K562 (cell line): ENCODE measurements at regions not wholly inside any gene's neighbourhood (a gene's known extent, or its start where the extent isn't known, plus 50 kb on each side); places are given as distances from the start of the nearest gene placed in this dataset.

Experiments used
- CBFA2T2 ChIP-seq: fragments of 450-650 bp; conservative IDR thresholded peaks from 2 replicates; pipeline ENCODE4 v1.6.1; 2017; ENCODE audit warnings: mild to moderate bottlenecking
- CBX1 ChIP-seq: sonication (generic); IDR thresholded peaks from 2 replicates; pipeline ENCODE4 v1.6.1; 2016; ENCODE audit warnings: antibody characterized with exemption, low read depth, mild to moderate bottlenecking
- MTA3 ChIP-seq: fragments of 450-650 bp; formaldehyde crosslinking; IDR thresholded peaks from 2 replicates; pipeline ENCODE4 v1.6.1; 2017; ENCODE audit warnings: mild to moderate bottlenecking, borderline replicate concordance
- ZNF24 ChIP-seq: fragments of 450-650 bp; IDR thresholded peaks from 2 replicates; pipeline ENCODE4 v1.6.1; 2016
- TF ChIP-seq, protein P1 (sequence below): sonication (generic); formaldehyde crosslinking; IDR thresholded peaks from 2 replicates; pipeline ENCODE4 v1.8.0; 2023; ENCODE audit warnings: missing genetic modification reagents, mild to moderate bottlenecking, borderline replicate concordance
- TF ChIP-seq, protein P2 (sequence below): sonication (generic); formaldehyde crosslinking; IDR thresholded peaks from 2 replicates; pipeline ENCODE4 v1.5.0; 2020; ENCODE audit warnings: missing genetic modification reagents
- TF ChIP-seq, protein P3 (sequence below): fragments of 450-650 bp; IDR thresholded peaks from 2 replicates; pipeline ENCODE4 v1.6.1; 2016; ENCODE audit warnings: low read depth, mild to moderate bottlenecking, moderate library complexity
- TF ChIP-seq, protein P4 (sequence below): fragments of 250-450 bp; sonication (Bioruptor Pico); IDR thresholded peaks from 2 replicates; pipeline ENCODE4 v1.8.0; 2021; ENCODE audit warnings: mild to moderate bottlenecking, moderate library complexity
- TF ChIP-seq, protein P5 (sequence below): fragments of 450-650 bp; IDR thresholded peaks from 2 replicates; pipeline ENCODE4 v1.6.1; 2016; ENCODE audit warnings: low read depth

DNA sequence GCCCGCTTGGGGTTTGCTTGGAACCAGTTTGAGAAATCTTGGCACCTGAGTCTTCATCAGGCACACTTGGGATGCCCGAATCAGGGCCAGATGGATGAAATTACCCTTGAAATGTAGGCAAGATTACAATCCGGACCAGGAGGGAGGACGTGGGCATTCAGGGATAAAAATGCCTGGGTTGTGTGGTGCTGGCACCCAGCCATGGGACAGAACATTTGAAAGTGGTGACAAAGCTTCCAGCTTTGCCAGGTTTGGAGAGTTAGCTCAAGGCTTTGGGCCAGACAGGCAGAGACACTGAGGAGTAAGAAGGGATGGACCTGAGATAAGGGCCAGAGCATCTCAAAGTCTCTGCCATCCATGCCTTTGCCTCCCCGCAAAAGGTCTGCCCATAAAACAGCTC, 182.2 kb downstream of the TTC32 start (continued):
- TF ChIP-seq, protein P1, sequence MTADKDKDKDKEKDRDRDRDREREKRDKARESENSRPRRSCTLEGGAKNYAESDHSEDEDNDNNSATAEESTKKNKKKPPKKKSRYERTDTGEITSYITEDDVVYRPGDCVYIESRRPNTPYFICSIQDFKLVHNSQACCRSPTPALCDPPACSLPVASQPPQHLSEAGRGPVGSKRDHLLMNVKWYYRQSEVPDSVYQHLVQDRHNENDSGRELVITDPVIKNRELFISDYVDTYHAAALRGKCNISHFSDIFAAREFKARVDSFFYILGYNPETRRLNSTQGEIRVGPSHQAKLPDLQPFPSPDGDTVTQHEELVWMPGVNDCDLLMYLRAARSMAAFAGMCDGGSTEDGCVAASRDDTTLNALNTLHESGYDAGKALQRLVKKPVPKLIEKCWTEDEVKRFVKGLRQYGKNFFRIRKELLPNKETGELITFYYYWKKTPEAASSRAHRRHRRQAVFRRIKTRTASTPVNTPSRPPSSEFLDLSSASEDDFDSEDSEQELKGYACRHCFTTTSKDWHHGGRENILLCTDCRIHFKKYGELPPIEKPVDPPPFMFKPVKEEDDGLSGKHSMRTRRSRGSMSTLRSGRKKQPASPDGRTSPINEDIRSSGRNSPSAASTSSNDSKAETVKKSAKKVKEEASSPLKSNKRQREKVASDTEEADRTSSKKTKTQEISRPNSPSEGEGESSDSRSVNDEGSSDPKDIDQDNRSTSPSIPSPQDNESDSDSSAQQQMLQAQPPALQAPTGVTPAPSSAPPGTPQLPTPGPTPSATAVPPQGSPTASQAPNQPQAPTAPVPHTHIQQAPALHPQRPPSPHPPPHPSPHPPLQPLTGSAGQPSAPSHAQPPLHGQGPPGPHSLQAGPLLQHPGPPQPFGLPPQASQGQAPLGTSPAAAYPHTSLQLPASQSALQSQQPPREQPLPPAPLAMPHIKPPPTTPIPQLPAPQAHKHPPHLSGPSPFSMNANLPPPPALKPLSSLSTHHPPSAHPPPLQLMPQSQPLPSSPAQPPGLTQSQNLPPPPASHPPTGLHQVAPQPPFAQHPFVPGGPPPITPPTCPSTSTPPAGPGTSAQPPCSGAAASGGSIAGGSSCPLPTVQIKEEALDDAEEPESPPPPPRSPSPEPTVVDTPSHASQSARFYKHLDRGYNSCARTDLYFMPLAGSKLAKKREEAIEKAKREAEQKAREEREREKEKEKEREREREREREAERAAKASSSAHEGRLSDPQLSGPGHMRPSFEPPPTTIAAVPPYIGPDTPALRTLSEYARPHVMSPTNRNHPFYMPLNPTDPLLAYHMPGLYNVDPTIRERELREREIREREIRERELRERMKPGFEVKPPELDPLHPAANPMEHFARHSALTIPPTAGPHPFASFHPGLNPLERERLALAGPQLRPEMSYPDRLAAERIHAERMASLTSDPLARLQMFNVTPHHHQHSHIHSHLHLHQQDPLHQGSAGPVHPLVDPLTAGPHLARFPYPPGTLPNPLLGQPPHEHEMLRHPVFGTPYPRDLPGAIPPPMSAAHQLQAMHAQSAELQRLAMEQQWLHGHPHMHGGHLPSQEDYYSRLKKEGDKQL (CRISPR knock-in tag): no peak
- no peak for TF ChIP-seq ZNF24
- TF ChIP-seq, protein P2, sequence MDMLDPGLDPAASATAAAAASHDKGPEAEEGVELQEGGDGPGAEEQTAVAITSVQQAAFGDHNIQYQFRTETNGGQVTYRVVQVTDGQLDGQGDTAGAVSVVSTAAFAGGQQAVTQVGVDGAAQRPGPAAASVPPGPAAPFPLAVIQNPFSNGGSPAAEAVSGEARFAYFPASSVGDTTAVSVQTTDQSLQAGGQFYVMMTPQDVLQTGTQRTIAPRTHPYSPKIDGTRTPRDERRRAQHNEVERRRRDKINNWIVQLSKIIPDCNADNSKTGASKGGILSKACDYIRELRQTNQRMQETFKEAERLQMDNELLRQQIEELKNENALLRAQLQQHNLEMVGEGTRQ (CRISPR knock-in tag): no peak
- TF ChIP-seq, protein P3, sequence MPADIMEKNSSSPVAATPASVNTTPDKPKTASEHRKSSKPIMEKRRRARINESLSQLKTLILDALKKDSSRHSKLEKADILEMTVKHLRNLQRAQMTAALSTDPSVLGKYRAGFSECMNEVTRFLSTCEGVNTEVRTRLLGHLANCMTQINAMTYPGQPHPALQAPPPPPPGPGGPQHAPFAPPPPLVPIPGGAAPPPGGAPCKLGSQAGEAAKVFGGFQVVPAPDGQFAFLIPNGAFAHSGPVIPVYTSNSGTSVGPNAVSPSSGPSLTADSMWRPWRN: no peak
- no peak for TF ChIP-seq CBX1
- TF ChIP-seq, protein P4, sequence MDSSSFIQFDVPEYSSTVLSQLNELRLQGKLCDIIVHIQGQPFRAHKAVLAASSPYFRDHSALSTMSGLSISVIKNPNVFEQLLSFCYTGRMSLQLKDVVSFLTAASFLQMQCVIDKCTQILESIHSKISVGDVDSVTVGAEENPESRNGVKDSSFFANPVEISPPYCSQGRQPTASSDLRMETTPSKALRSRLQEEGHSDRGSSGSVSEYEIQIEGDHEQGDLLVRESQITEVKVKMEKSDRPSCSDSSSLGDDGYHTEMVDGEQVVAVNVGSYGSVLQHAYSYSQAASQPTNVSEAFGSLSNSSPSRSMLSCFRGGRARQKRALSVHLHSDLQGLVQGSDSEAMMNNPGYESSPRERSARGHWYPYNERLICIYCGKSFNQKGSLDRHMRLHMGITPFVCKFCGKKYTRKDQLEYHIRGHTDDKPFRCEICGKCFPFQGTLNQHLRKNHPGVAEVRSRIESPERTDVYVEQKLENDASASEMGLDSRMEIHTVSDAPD (CRISPR knock-in tag): no peak
- TF ChIP-seq, protein P5, sequence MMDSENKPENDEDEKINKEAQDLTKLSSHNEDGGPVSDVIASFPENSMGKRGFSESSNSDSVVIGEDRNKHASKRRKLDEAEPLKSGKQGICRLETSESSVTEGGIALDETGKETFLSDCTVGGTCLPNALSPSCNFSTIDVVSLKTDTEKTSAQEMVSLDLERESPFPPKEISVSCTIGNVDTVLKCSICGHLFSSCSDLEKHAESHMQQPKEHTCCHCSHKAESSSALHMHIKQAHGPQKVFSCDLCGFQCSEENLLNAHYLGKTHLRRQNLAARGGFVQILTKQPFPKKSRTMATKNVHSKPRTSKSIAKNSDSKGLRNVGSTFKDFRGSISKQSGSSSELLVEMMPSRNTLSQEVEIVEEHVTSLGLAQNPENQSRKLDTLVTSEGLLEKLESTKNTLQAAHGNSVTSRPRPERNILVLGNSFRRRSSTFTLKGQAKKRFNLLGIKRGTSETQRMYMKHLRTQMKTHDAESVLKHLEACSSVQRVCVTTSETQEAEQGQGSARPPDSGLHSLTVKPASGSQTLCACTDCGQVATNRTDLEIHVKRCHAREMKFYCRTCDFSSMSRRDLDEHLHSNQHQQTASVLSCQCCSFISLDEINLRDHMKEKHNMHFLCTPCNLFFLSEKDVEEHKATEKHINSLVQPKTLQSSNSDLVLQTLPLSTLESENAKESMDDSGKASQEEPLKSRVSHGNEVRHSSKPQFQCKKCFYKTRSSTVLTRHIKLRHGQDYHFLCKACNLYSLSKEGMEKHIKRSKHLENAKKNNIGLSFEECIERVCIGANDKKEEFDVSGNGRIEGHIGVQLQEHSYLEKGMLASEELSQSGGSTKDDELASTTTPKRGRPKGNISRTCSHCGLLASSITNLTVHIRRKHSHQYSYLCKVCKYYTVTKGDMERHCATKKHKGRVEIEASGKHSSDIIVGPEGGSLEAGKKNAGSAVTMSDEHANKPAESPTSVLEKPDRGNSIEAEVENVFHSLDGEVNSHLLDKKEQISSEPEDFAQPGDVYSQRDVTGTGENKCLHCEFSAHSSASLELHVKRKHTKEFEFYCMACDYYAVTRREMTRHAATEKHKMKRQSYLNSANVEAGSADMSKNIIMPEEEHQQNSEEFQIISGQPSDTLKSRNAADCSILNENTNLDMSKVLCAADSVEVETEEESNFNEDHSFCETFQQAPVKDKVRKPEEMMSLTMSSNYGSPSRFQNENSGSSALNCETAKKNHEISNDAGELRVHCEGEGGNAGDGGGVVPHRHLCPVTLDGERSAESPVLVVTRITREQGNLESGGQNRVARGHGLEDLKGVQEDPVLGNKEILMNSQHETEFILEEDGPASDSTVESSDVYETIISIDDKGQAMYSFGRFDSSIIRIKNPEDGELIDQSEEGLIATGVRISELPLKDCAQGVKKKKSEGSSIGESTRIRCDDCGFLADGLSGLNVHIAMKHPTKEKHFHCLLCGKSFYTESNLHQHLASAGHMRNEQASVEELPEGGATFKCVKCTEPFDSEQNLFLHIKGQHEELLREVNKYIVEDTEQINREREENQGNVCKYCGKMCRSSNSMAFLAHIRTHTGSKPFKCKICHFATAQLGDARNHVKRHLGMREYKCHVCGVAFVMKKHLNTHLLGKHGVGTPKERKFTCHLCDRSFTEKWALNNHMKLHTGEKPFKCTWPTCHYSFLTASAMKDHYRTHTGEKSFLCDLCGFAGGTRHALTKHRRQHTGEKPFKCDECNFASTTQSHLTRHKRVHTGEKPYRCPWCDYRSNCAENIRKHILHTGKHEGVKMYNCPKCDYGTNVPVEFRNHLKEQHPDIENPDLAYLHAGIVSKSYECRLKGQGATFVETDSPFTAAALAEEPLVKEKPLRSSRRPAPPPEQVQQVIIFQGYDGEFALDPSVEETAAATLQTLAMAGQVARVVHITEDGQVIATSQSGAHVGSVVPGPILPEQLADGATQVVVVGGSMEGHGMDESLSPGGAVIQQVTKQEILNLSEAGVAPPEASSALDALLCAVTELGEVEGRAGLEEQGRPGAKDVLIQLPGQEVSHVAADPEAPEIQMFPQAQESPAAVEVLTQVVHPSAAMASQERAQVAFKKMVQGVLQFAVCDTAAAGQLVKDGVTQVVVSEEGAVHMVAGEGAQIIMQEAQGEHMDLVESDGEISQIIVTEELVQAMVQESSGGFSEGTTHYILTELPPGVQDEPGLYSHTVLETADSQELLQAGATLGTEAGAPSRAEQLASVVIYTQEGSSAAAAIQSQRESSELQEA: no peak
- TF ChIP-seq MTA3: no peak
- TF ChIP-seq CBFA2T2: no peak
